ENCODE measurements at regions not wholly inside any gene's neighbourhood (a gene's known extent, or its start where the extent isn't known, plus 50 kb on each side); places are given as distances from the start of the nearest gene placed in this dataset.

DNA sequence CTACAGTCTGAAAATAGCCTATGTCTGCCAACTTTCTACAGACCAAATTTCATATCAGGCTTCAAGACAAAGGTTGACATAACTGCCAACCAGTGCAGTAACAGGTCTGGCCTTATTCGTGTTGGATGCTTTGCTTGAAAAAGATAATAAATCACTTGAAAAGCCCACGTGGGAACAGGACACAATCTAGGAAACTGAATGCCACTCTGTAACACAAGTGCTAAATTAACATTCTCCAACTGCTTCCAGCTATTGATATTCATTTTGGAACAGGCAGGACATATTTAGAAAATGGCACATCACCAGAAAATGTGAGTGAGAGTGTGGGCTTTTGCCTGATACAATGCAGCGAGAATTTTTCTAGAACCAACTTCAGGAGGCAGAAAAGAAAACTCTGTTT, 165.9 kb upstream of the CCDC150 start:
- DNase-seq (ENCODE audit: insufficient read length, low spot score): no peak
- TF ChIP-seq POLR2A (IDR thresholded peaks at IDR 0.05; ENCODE audit: low read depth, low read length): no peak
- no peak for FAIRE-seq

DNA sequence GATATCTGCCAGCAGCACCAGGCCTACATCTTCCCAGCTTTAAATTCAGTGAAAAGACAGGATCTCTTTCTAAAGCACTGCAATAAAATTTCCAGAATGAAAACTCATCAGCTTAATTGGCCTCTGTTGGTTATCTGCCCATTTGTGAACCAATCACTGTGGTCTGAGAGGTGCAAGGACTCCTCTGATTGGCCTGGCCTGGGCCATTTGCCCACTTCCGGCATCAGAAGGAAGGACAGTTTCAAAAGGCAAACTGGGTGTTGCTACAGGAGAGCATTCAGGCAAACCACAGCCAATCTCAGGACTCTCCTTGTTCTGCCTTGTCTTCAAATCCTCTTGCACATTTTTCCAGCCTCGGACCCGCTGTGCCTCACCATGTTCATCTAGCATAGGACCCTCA, 163.9 kb upstream of the CCDC150 start:
- FAIRE-seq: no peak
- no peak for DNase-seq (ENCODE audit: insufficient read length, low spot score)
- TF ChIP-seq POLR2A (IDR thresholded peaks at IDR 0.05; ENCODE audit: low read depth, low read length): no peak

- FAIRE-seq: no peak
- no peak for TF ChIP-seq POLR2A (IDR thresholded peaks at IDR 0.05; ENCODE audit: low read depth, low read length)
- DNase-seq (ENCODE audit: insufficient read length, low spot score): no peak
These were observed 160.9 kb upstream of the CCDC150 start for GRCh38 chr2:196478588-196478987.

- no peak for TF ChIP-seq POLR2A (IDR thresholded peaks at IDR 0.05; ENCODE audit: low read depth, low read length)
- FAIRE-seq (peak; percentile 58), DNase-seq (ENCODE audit: insufficient read length, low spot score) (no peak)
These were observed 160.2 kb upstream of the CCDC150 start for GRCh38 chr2:196479350-196479749.

DNA sequence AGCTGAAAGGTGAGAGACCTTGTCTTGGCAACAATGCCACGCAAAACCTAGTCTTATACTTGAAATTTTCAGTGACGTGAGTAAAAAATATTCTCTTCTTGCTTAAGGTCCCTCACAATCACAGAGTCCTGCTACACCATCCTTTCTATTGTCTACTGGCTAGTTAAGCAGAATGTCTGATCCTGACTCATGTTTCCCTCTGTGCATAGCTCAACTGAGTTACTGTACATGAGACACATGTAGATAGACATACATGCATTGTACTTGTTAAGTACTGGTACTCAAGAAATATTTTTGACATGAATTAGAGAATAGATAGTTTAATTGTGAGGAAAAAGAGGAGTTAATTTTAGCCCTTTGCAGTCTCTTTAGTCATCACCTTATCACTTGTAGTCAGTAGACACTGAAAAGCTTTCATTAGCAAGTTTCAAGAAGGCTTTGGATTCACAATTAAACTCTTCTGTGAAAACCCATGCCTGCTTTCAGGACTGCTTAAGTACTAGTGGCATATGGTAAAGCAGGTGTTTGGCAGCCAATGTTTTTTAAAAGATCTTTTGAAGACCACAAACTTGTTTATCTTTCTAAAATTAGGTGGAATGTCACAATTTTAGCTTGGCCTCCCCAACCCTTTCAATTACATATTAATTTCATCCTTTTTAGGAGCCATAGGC, 158.7 kb upstream of the CCDC150 start:
- no peak for TF ChIP-seq POLR2A (IDR thresholded peaks at IDR 0.05; ENCODE audit: low read depth, low read length)
- FAIRE-seq (no peak), DNase-seq (ENCODE audit: insufficient read length, low spot score) (no peak)

DNA sequence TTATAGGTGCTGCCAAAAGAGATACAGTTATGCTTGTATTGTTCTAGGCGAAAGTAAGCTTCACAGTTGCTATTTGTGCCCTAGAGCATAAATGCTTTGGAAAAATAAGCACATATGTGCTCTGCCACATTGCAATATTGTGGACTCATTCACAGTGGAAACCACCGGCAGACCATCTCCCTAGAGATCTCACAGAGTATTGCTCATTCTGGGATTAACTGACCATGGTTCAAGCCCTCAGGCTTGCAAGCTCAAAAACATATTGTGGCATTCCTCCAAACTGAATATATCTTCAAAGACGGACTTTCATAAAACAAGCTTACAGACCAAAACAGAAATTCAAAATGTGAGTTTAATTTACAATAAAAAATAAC, 158.2 kb upstream of the CCDC150 start:
- DNase-seq (ENCODE audit: insufficient read length, low spot score) (no peak), FAIRE-seq (no peak)
- TF ChIP-seq POLR2A (IDR thresholded peaks at IDR 0.05; ENCODE audit: low read depth, low read length): no peak

GRCh38 chr2:196482119-196483065, 157.1 kb upstream of the CCDC150 start:
- DNase-seq (ENCODE audit: insufficient read length, low spot score) (peak; percentile 26), FAIRE-seq (peak; percentile 90)
- TF ChIP-seq POLR2A (IDR thresholded peaks at IDR 0.05; ENCODE audit: low read depth, low read length): no peak

GRCh38 chr2:196486146-196486545, 153.4 kb upstream of the CCDC150 start:
- no peak for FAIRE-seq
- no peak for DNase-seq (ENCODE audit: insufficient read length, low spot score)
- no peak for TF ChIP-seq POLR2A (IDR thresholded peaks at IDR 0.05; ENCODE audit: low read depth, low read length)

GRCh38 chr2:196487417-196487816, 152.1 kb upstream of the CCDC150 start:
- DNase-seq (ENCODE audit: insufficient read length, low spot score) (no peak), FAIRE-seq (no peak)
- TF ChIP-seq POLR2A (IDR thresholded peaks at IDR 0.05; ENCODE audit: low read depth, low read length): no peak

- TF ChIP-seq POLR2A (IDR thresholded peaks at IDR 0.05; ENCODE audit: low read depth, low read length): no peak
- no peak for DNase-seq (ENCODE audit: insufficient read length, low spot score)
- FAIRE-seq: no peak
These were observed 150.1 kb upstream of the CCDC150 start for GRCh38 chr2:196489371-196489770.

- TF ChIP-seq POLR2A (IDR thresholded peaks at IDR 0.05; ENCODE audit: low read depth, low read length): no peak
- no peak for DNase-seq (ENCODE audit: insufficient read length, low spot score)
- no peak for FAIRE-seq
These were observed 146.6 kb upstream of the CCDC150 start for GRCh38 chr2:196492946-196493345.

GRCh38 chr2:196498962-196499361, 140.6 kb upstream of the CCDC150 start:
- no peak for FAIRE-seq
- DNase-seq (ENCODE audit: insufficient read length, low spot score): no peak
- TF ChIP-seq POLR2A (IDR thresholded peaks at IDR 0.05; ENCODE audit: low read depth, low read length): no peak

DNA sequence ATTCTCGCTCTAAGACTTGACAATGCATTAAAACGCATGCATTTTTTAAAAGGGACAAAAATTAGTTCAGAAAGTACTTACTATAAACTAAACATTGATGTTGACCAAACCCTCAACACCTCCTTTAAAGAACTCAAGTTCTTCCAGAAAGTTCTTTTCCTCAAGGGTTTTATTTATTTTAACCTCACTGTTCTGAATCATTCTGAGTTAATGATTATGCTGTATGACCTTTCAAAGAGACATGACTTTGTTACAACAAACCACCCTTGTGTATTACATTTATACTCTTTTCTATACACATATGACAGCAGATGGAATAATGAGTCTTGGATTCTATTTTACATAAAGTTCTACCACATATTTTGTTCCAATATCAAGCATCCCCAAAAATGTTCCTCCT, 139.8 kb upstream of the CCDC150 start:
- TF ChIP-seq POLR2A (IDR thresholded peaks at IDR 0.05; ENCODE audit: low read depth, low read length): no peak
- DNase-seq (ENCODE audit: insufficient read length, low spot score) (no peak), FAIRE-seq (no peak)

- no peak for TF ChIP-seq POLR2A (IDR thresholded peaks at IDR 0.05; ENCODE audit: low read depth, low read length)
- DNase-seq (ENCODE audit: insufficient read length, low spot score) (no peak), FAIRE-seq (no peak)
These were observed 138.7 kb upstream of the CCDC150 start for GRCh38 chr2:196500686-196501431.

All from H54 (cell line).